Left hindlimb (tissue), 1 donor: ENCODE measurements at regions not wholly inside any gene's neighbourhood (a gene's known extent, or its start where the extent isn't known, plus 50 kb on each side); places are given as distances from the start of the nearest gene placed in this dataset.

Experiments used
- DNase-seq: peaks from one replicate; pipeline ENCODE4 v3.0.0-alpha.2; 2018

DNA sequence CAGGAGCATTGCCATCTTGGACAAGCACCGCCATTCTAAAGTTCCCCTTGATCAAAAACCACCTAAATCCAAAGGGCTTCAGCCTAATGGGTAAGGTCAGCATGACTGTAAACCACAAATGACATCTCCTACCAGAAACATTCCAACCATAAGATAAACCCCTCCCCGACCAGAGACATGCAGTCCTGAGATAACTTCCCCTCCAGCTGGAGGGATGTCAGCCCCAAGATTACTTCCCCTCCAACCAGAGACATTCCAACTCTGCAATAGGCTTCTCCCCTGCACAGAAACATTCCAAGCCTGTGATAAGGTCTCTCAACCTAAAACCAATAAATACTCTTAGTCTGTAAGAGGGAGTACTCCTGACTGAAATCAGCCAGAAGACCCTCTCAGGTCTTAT is 62.7 kb upstream of the DNAJC19 start:
- no peak for DNase-seq

DNA sequence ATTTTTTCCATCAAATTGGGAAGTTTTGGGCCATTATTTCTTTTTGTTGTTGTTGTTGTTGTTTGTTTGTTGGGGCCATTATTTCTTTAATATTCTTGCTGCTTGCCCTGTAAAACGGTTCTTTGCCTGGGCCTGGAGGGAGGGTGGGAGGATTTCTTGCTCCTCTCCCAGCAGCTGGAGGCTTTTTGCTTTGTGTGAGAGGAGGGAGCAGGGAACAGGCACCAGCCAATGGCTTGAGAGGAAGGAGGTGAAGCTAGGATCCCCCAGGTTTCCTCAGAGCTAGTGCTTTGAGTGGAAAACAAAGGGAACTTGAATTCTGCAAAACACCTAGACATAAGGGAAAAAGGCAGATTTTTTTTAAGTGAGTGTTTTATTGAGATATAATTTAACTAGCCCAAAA is 61.2 kb upstream of the DNAJC19 start:
- DNase-seq: no peak

DNA sequence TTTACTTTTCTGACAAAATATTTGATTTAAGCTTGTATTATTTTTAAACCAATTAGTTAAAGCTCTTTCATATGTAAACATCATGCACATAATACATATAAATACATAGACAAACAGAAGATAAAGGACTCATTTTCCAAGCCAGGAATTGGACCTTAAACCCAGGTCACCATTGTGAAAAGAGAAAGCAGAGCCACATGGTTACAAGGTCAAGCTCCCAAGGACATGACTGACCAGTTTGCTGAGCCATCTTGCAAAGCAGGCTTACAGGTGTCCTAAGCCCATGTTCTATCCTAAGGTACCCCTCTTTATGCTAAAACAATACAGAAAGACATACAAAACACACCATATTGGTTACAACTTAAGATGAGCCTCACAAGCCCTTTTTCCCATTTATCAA is 50.5 kb upstream of the DNAJC19 start:
- DNase-seq: no peak
